Retinal pigment epithelial cell (primary cell): ENCODE measurements at regions not wholly inside any gene's neighbourhood (a gene's known extent, or its start where the extent isn't known, plus 50 kb on each side); places are given as distances from the start of the nearest gene placed in this dataset.

Experiments
- DNase-seq: peaks from one replicate; pipeline ENCODE4 v3.0.0-alpha.2; 2010; ENCODE audit warnings: low read depth
- H3K4me3 ChIP-seq: 2 replicates; pipeline ENCODE4 v1.5.1; 2011; ENCODE audit warnings: mild to moderate bottlenecking, low read length, control low read depth, moderate library complexity
- TF ChIP-seq, protein P1 (sequence below): conservative IDR thresholded peaks from 2 replicates; pipeline ENCODE4 v1.5.1; 2011; ENCODE audit warnings: low read depth, low read length, control low read depth, inconsistent platforms

- TF ChIP-seq, protein P1, sequence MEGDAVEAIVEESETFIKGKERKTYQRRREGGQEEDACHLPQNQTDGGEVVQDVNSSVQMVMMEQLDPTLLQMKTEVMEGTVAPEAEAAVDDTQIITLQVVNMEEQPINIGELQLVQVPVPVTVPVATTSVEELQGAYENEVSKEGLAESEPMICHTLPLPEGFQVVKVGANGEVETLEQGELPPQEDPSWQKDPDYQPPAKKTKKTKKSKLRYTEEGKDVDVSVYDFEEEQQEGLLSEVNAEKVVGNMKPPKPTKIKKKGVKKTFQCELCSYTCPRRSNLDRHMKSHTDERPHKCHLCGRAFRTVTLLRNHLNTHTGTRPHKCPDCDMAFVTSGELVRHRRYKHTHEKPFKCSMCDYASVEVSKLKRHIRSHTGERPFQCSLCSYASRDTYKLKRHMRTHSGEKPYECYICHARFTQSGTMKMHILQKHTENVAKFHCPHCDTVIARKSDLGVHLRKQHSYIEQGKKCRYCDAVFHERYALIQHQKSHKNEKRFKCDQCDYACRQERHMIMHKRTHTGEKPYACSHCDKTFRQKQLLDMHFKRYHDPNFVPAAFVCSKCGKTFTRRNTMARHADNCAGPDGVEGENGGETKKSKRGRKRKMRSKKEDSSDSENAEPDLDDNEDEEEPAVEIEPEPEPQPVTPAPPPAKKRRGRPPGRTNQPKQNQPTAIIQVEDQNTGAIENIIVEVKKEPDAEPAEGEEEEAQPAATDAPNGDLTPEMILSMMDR, result no peak
- DNase-seq, result peak; percentile 64
- no peak overlapping the region for H3K4me3 ChIP-seq
Observed at GRCh38 chr2:2664989-2665833, 334.1 kb upstream of the MYT1L start.

- TF ChIP-seq, protein P1, result no peak
- no peak overlapping the region for H3K4me3 ChIP-seq
- DNase-seq, result no peak
Observed at GRCh38 chr2:2663401-2664036, 332.4 kb upstream of the MYT1L start.

GRCh38 chr2:2662847-2663356 lies 331.8 kb upstream of the MYT1L start:
- no peak overlapping the region for H3K4me3 ChIP-seq
- TF ChIP-seq, protein P1, result no peak

DNA sequence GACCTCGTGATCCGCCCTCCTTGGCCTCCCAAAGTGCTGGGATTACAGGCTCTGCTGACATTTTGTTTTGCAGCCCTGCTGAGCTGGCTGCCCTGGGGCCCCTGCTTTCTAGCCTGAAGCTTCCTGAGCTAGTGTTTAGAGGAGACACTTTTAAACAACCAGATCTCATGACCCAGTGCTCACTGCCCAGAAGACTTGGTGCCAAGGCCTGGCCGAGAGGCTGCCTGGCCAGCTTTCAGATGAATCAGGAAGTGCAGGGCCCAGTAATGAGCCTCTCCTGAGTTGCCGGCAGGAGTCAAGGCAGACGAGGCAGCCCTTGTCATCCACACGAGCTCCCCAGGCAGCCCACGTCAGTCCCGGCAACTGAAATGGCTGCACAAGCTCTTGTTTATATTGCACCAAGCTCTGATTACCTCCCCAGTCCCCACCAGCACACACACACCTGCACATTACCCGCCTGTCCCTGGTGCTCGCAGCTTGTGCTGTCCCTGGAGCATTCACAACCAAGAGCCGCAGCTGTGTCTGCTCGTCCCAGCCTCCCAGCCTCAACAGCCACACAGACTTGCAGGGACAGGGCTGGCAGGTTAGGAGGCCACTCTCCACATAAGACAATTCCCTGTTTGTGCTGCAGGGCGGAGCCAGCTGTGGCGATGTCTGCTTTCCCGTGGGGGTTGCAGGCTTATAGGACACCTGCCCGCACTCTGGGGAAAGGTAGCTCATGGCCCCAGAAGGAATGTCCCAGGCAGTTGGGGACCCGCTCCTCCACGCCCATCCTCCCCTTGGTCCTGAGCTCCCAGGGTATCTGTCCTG lies 331.2 kb upstream of the MYT1L start:
- no peak for DNase-seq
- TF ChIP-seq, protein P1, result no peak
- H3K4me3 ChIP-seq, result no peak overlapping the region

More at GRCh38 chr2:2662847-2663356, 331.8 kb upstream of the MYT1L start:
- no peak for DNase-seq

GRCh38 chr2:2660789-2661355 lies 329.8 kb upstream of the MYT1L start:
- TF ChIP-seq, protein P1, result no peak
- H3K4me3 ChIP-seq, result no peak overlapping the region
- no peak for DNase-seq

GRCh38 chr2:2657121-2657962 lies 326.3 kb upstream of the MYT1L start:
- TF ChIP-seq, protein P1, result no peak
- no peak overlapping the region for H3K4me3 ChIP-seq
- DNase-seq, result no peak
